ENCODE measurements at regions not wholly inside any gene's neighbourhood (a gene's known extent, or its start where the extent isn't known, plus 50 kb on each side); places are given as distances from the start of the nearest gene placed in this dataset.
"Not testable (repeated sequence)": the region's sequence is repeated elsewhere in the genome, so short reads cannot be mapped to it uniquely, and the experiment has no call there.

- H3K36me3 Mint-ChIP-seq; H3K27ac Mint-ChIP-seq; H3K4me3 Mint-ChIP-seq; H3K4me1 Mint-ChIP-seq; ATAC-seq; DNase-seq (ENCODE audit: low spot score in 2 of 2); H3K9me3 Mint-ChIP-seq: not testable (repeated sequence)
Observed at GRCh38 chr1:143702739-143703138, 269.0 kb downstream of the FAM72C start.

- DNase-seq (ENCODE audit: low spot score in 2 of 2) (no peak), ATAC-seq (no peak)
- Mint-ChIP-seq H3K4me1 (peaks cover 7% of the 10 kb centered on the region), H3K36me3 (no peaks in the 10 kb centered on the region), H3K27ac (no peak overlapping the region), H3K9me3 (no peaks in the 10 kb centered on the region), H3K4me3 (no peak overlapping the region)
Observed at GRCh38 chr1:143699731-143700130, 272.1 kb downstream of the FAM72C start.

GRCh38 chr1:143699115-143699514 is 272.7 kb downstream of the FAM72C start:
- DNase-seq (ENCODE audit: low spot score in 2 of 2): no peak
- Mint-ChIP-seq H3K4me3 (no peak overlapping the region), H3K27ac (no peak overlapping the region), H3K36me3 (no peaks in the 10 kb centered on the region), H3K4me1 (peaks cover 7% of the 10 kb centered on the region), H3K9me3 (no peaks in the 10 kb centered on the region)
- no peak for ATAC-seq

GRCh38 chr1:143698016-143698415 is 273.8 kb downstream of the FAM72C start:
- ATAC-seq: no peak
- Mint-ChIP-seq H3K36me3 (no peaks in the 10 kb centered on the region), H3K9me3 (no peaks in the 10 kb centered on the region), H3K4me3 (no peak overlapping the region), H3K27ac (no peak overlapping the region), H3K4me1 (peaks cover 7% of the 10 kb centered on the region)
- DNase-seq (ENCODE audit: low spot score in 2 of 2): peak in 1 of 2 donors; percentile 47

GRCh38 chr1:143694085-143694484 is 277.7 kb downstream of the FAM72C start:
- Mint-ChIP-seq H3K36me3 (no peaks in the 10 kb centered on the region), H3K4me3 (no peak overlapping the region), H3K9me3 (no peaks in the 10 kb centered on the region), H3K4me1 (peaks cover 7% of the 10 kb centered on the region), H3K27ac (no peak overlapping the region)
- no peak for DNase-seq (ENCODE audit: low spot score in 2 of 2)
- no peak for ATAC-seq

- DNase-seq (ENCODE audit: low spot score in 2 of 2): no peak
- Mint-ChIP-seq H3K4me3 (no peak overlapping the region), H3K4me1 (no peaks in the 10 kb centered on the region), H3K36me3 (no peaks in the 10 kb centered on the region), H3K9me3 (no peaks in the 10 kb centered on the region), H3K27ac (no peak overlapping the region)
- ATAC-seq: no peak
Observed at GRCh38 chr1:143691971-143692529, 279.7 kb downstream of the FAM72C start.

GRCh38 chr1:143691400-143691891 is 280.3 kb downstream of the FAM72C start:
- no peak for ATAC-seq
- Mint-ChIP-seq H3K4me1 (no peaks in the 10 kb centered on the region), H3K27ac (no peak overlapping the region), H3K36me3 (no peaks in the 10 kb centered on the region), H3K9me3 (no peaks in the 10 kb centered on the region), H3K4me3 (no peak overlapping the region)
- no peak for DNase-seq (ENCODE audit: low spot score in 2 of 2)

- Mint-ChIP-seq H3K4me1 (no peaks in the 10 kb centered on the region), H3K4me3 (no peak overlapping the region), H3K27ac (no peak overlapping the region), H3K9me3 (no peaks in the 10 kb centered on the region), H3K36me3 (no peaks in the 10 kb centered on the region)
- no peak for ATAC-seq
- no peak for DNase-seq (ENCODE audit: low spot score in 2 of 2)
Observed at GRCh38 chr1:143689781-143690180, 282.0 kb downstream of the FAM72C start.

GRCh38 chr1:143680304-143680703 is 291.5 kb downstream of the FAM72C start:
- no peak overlapping the region for H3K4me3 Mint-ChIP-seq
- H3K9me3 Mint-ChIP-seq: no peaks in the 10 kb centered on the region
- no peaks in the 10 kb centered on the region for H3K36me3 Mint-ChIP-seq
- ATAC-seq (no peak), DNase-seq (ENCODE audit: low spot score in 2 of 2) (no peak)
- no peaks in the 10 kb centered on the region for H3K4me1 Mint-ChIP-seq
- H3K27ac Mint-ChIP-seq: no peak overlapping the region

- H3K4me1 Mint-ChIP-seq: no peaks in the 10 kb centered on the region
- H3K9me3 Mint-ChIP-seq: peaks cover 15% of the 10 kb centered on the region
- H3K4me3 Mint-ChIP-seq: no peak overlapping the region
- no peaks in the 10 kb centered on the region for H3K36me3 Mint-ChIP-seq
- no peak overlapping the region for H3K27ac Mint-ChIP-seq
- ATAC-seq (no peak), DNase-seq (ENCODE audit: low spot score in 2 of 2) (no peak)
Observed at GRCh38 chr1:143672983-143673382, 298.8 kb downstream of the FAM72C start.

- no peak for DNase-seq (ENCODE audit: low spot score in 2 of 2)
- peaks cover 15% of the 10 kb centered on the region for H3K9me3 Mint-ChIP-seq
- no peak overlapping the region for H3K4me3 Mint-ChIP-seq
- H3K36me3 Mint-ChIP-seq: no peaks in the 10 kb centered on the region
- no peak for ATAC-seq
- no peaks in the 10 kb centered on the region for H3K4me1 Mint-ChIP-seq
- no peak overlapping the region for H3K27ac Mint-ChIP-seq
Observed at GRCh38 chr1:143667730-143668129, 304.1 kb downstream of the FAM72C start.

GRCh38 chr1:143666851-143667250 is 304.9 kb downstream of the FAM72C start:
- H3K36me3 Mint-ChIP-seq: no peaks in the 10 kb centered on the region
- H3K4me1 Mint-ChIP-seq: no peaks in the 10 kb centered on the region
- no peak overlapping the region for H3K4me3 Mint-ChIP-seq
- no peak for ATAC-seq
- peaks cover 15% of the 10 kb centered on the region for H3K9me3 Mint-ChIP-seq
- DNase-seq (ENCODE audit: low spot score in 2 of 2): no peak
- no peak overlapping the region for H3K27ac Mint-ChIP-seq

GRCh38 chr1:143665606-143666005 is 306.2 kb downstream of the FAM72C start:
- DNase-seq (ENCODE audit: low spot score in 2 of 2) (no peak), ATAC-seq (no peak)
- no peak overlapping the region for H3K27ac Mint-ChIP-seq
- peaks cover 6% of the 10 kb centered on the region for H3K4me1 Mint-ChIP-seq
- no peaks in the 10 kb centered on the region for H3K36me3 Mint-ChIP-seq
- no peak overlapping the region for H3K4me3 Mint-ChIP-seq
- peaks cover 15% of the 10 kb centered on the region for H3K9me3 Mint-ChIP-seq

- H3K27ac Mint-ChIP-seq; DNase-seq (ENCODE audit: low spot score in 2 of 2); H3K4me3 Mint-ChIP-seq; H3K36me3 Mint-ChIP-seq; ATAC-seq; H3K9me3 Mint-ChIP-seq; H3K4me1 Mint-ChIP-seq: not testable (repeated sequence)
Observed at GRCh38 chr1:143663056-143663455, 308.7 kb downstream of the FAM72C start.

GRCh38 chr1:143661418-143662101 is 310.2 kb downstream of the FAM72C start:
- peaks cover 6% of the 10 kb centered on the region for H3K4me1 Mint-ChIP-seq
- H3K36me3 Mint-ChIP-seq: no peaks in the 10 kb centered on the region
- no peak overlapping the region for H3K27ac Mint-ChIP-seq
- DNase-seq (ENCODE audit: low spot score in 2 of 2): no peak
- H3K4me3 Mint-ChIP-seq: peak overlapping the region; percentile 5
- peaks cover 5% of the 10 kb centered on the region for H3K9me3 Mint-ChIP-seq
- ATAC-seq: no peak

GRCh38 chr1:143660354-143660941 is 311.3 kb downstream of the FAM72C start:
- Mint-ChIP-seq H3K4me1 (peaks cover 6% of the 10 kb centered on the region), H3K4me3 (no peak overlapping the region), H3K9me3 (peaks cover 9% of the 10 kb centered on the region), H3K27ac (no peak overlapping the region), H3K36me3 (no peaks in the 10 kb centered on the region)
- no peak for DNase-seq (ENCODE audit: low spot score in 2 of 2)
- ATAC-seq: no peak
